ENCODE measurements at regions not wholly inside any gene's neighbourhood (a gene's known extent, or its start where the extent isn't known, plus 50 kb on each side); places are given as distances from the start of the nearest gene placed in this dataset.

DNA sequence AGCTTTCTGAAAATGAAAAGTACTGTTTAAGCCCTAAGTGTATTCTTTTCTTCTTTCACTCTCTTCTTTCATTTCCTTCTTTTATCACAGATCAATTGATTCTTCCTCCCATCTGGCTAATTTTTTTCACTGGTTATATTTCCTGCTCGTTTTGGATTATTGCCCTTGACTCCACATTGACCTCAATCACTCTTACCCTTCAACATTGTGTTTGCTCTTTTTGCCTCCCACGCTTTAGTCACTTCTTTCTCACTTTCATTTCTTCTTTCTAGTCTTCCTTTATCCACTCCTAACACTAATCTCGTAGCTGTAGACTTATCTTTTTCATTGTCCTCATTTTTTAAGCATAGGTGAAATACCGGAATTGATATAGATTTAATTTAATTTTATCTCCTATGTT, 320.3 kb upstream of the VRK2 start:
- no peak overlapping the region for H3K27ac Mint-ChIP-seq
- no peaks in the 10 kb centered on the region for H3K36me3 Mint-ChIP-seq
- TF ChIP-seq, protein P1, sequence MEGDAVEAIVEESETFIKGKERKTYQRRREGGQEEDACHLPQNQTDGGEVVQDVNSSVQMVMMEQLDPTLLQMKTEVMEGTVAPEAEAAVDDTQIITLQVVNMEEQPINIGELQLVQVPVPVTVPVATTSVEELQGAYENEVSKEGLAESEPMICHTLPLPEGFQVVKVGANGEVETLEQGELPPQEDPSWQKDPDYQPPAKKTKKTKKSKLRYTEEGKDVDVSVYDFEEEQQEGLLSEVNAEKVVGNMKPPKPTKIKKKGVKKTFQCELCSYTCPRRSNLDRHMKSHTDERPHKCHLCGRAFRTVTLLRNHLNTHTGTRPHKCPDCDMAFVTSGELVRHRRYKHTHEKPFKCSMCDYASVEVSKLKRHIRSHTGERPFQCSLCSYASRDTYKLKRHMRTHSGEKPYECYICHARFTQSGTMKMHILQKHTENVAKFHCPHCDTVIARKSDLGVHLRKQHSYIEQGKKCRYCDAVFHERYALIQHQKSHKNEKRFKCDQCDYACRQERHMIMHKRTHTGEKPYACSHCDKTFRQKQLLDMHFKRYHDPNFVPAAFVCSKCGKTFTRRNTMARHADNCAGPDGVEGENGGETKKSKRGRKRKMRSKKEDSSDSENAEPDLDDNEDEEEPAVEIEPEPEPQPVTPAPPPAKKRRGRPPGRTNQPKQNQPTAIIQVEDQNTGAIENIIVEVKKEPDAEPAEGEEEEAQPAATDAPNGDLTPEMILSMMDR (IDR thresholded peaks at IDR 0.05; ENCODE audit: unreplicated experiment), result no peak
- H3K9me3 Mint-ChIP-seq, result peaks cover 11% of the 10 kb centered on the region
- H3K4me3 Mint-ChIP-seq, result no peak overlapping the region
- no peak for DNase-seq (ENCODE audit: low spot score in 2 of 2, unreplicated experiment in 2 of 2)
- H3K4me1 Mint-ChIP-seq, result peaks cover 4% of the 10 kb centered on the region
- no peaks in the 10 kb centered on the region for H3K27me3 Mint-ChIP-seq (ENCODE audit: low read depth)

DNA sequence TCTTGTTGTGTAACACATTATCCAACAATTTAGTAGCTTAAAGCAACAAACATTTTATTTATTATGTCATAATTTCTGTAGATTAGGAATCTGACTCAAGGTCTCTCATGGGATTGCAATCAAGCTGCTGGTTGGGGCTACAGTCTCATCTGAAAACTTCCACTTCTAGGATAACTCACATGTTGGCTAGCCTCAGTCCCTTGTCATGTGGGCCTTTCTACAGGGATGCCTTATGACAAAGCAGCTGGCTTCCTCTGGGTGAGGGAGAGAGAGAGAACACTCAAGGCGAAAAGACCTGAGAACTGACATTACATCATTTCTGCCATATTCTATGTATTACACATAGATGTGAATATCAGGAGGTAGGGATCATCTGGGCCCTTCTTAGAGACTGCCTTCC, 317.9 kb upstream of the VRK2 start:
- H3K27me3 Mint-ChIP-seq (ENCODE audit: low read depth), result no peaks in the 10 kb centered on the region
- H3K9me3 Mint-ChIP-seq, result peaks cover 11% of the 10 kb centered on the region
- peaks cover 3% of the 10 kb centered on the region for H3K4me1 Mint-ChIP-seq
- no peak overlapping the region for H3K27ac Mint-ChIP-seq
- TF ChIP-seq, protein P1 (IDR thresholded peaks at IDR 0.05; ENCODE audit: unreplicated experiment), result no peak
- no peak overlapping the region for H3K4me3 Mint-ChIP-seq
- no peak for DNase-seq (ENCODE audit: low spot score in 2 of 2, unreplicated experiment in 2 of 2)
- no peaks in the 10 kb centered on the region for H3K36me3 Mint-ChIP-seq

- H3K36me3 Mint-ChIP-seq, result no peaks in the 10 kb centered on the region
- H3K27me3 Mint-ChIP-seq (ENCODE audit: low read depth), result no peaks in the 10 kb centered on the region
- H3K9me3 Mint-ChIP-seq, result peaks cover 11% of the 10 kb centered on the region
- no peak overlapping the region for H3K27ac Mint-ChIP-seq
- no peaks in the 10 kb centered on the region for H3K4me1 Mint-ChIP-seq
- DNase-seq (ENCODE audit: low spot score in 2 of 2, unreplicated experiment in 2 of 2), result no peak
- no peak overlapping the region for H3K4me3 Mint-ChIP-seq
- TF ChIP-seq, protein P1 (IDR thresholded peaks at IDR 0.05; ENCODE audit: unreplicated experiment), result no peak
These were observed 312.6 kb upstream of the VRK2 start for GRCh38 chr2:57733956-57734355.

DNA sequence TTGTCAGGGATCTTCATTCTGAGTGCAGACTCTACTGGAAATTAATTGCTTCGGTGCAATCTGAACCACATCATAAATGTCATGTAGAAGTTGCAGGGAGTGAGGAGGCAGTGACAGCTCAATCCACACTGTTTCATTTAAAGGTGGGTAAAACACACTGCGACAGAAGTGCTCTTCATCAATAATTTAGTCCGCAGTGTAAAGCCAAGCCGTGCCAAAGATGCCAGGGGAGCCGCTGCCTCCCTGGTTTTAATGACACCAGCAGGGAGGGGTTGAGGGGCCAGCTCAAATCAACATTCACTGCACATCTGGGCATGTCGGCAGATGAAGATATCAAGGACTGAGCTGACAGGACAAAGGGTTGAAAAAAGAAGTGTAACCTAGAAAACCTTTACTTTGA, 305.7 kb upstream of the VRK2 start:
- H3K4me1 Mint-ChIP-seq, result no peaks in the 10 kb centered on the region
- no peaks in the 10 kb centered on the region for H3K9me3 Mint-ChIP-seq
- no peaks in the 10 kb centered on the region for H3K27me3 Mint-ChIP-seq (ENCODE audit: low read depth)
- TF ChIP-seq, protein P1 (IDR thresholded peaks at IDR 0.05; ENCODE audit: unreplicated experiment), result no peak
- no peaks in the 10 kb centered on the region for H3K36me3 Mint-ChIP-seq
- no peak overlapping the region for H3K27ac Mint-ChIP-seq
- H3K4me3 Mint-ChIP-seq, result no peak overlapping the region
- no peak for DNase-seq (ENCODE audit: low spot score in 2 of 2, unreplicated experiment in 2 of 2)

- Mint-ChIP-seq H3K4me3 (no peak overlapping the region), H3K36me3 (no peaks in the 10 kb centered on the region), H3K27ac (no peak overlapping the region), H3K27me3 (ENCODE audit: low read depth) (no peaks in the 10 kb centered on the region), H3K9me3 (no peaks in the 10 kb centered on the region), H3K4me1 (peaks cover 9% of the 10 kb centered on the region)
- TF ChIP-seq, protein P1 (IDR thresholded peaks at IDR 0.05; ENCODE audit: unreplicated experiment), result no peak
- DNase-seq (ENCODE audit: low spot score in 2 of 2, unreplicated experiment in 2 of 2), result no peak
These were observed 293.0 kb upstream of the VRK2 start for GRCh38 chr2:57753636-57754035.

GRCh38 chr2:57758686-57759085, 287.9 kb upstream of the VRK2 start:
- H3K4me3 Mint-ChIP-seq, result peak overlapping the region; percentile 61
- H3K4me1 Mint-ChIP-seq, result peaks cover 31% of the 10 kb centered on the region
- DNase-seq (ENCODE audit: low spot score in 2 of 2, unreplicated experiment in 2 of 2), result no peak
- no peaks in the 10 kb centered on the region for H3K27me3 Mint-ChIP-seq (ENCODE audit: low read depth)
- no peaks in the 10 kb centered on the region for H3K36me3 Mint-ChIP-seq
- no peaks in the 10 kb centered on the region for H3K9me3 Mint-ChIP-seq
- TF ChIP-seq, protein P1 (IDR thresholded peaks at IDR 0.05; ENCODE audit: unreplicated experiment), result no peak
- peak overlapping the region; percentile 58 for H3K27ac Mint-ChIP-seq
